Activated CD4-positive, alpha-beta T cell treated with anti-CD3 and anti-CD28 coated beads for 48 hours (primary cell): ENCODE measurements at regions not wholly inside any gene's neighbourhood (a gene's known extent, or its start where the extent isn't known, plus 50 kb on each side); places are given as distances from the start of the nearest gene placed in this dataset.

Experiments used
- DNase-seq: peaks from one replicate; pipeline ENCODE4 v3.0.0-alpha.2; 2020

GRCh38 chr15:95865330-95865739 lies 465.2 kb upstream of the NR2F2 start:
- no peak for DNase-seq

- DNase-seq: no peak
Measured at GRCh38 chr15:95866711-95867440, 463.6 kb upstream of the NR2F2 start.

- no peak for DNase-seq
Measured at GRCh38 chr15:95868450-95868849, 462.1 kb upstream of the NR2F2 start.

GRCh38 chr15:95868970-95869369 lies 461.5 kb upstream of the NR2F2 start:
- DNase-seq: no peak

- no peak for DNase-seq
Measured at GRCh38 chr15:95869920-95870319, 460.6 kb upstream of the NR2F2 start.

GRCh38 chr15:95872366-95872771 lies 458.1 kb upstream of the NR2F2 start:
- no peak for DNase-seq

GRCh38 chr15:95874637-95875036 lies 455.9 kb upstream of the NR2F2 start:
- DNase-seq: no peak

- no peak for DNase-seq
Measured at GRCh38 chr15:95875121-95875643, 455.3 kb upstream of the NR2F2 start.

GRCh38 chr15:95880031-95880570 lies 450.4 kb upstream of the NR2F2 start:
- no peak for DNase-seq

GRCh38 chr15:95880630-95881029 lies 449.9 kb upstream of the NR2F2 start:
- DNase-seq: no peak

- peak; percentile 4 for DNase-seq
Measured at GRCh38 chr15:95883064-95883463, 447.4 kb upstream of the NR2F2 start.

- no peak for DNase-seq
Measured at GRCh38 chr15:95884276-95884675, 446.2 kb upstream of the NR2F2 start.

- no peak for DNase-seq
Measured at GRCh38 chr15:95887666-95888390, 442.7 kb upstream of the NR2F2 start.

- DNase-seq: no peak
Measured at GRCh38 chr15:95888762-95889161, 441.7 kb upstream of the NR2F2 start.

- no peak for DNase-seq
Measured at GRCh38 chr15:95894407-95894956, 436.0 kb upstream of the NR2F2 start.

GRCh38 chr15:95895508-95895907 lies 435.0 kb upstream of the NR2F2 start:
- DNase-seq: no peak

GRCh38 chr15:95897651-95898050 lies 432.8 kb upstream of the NR2F2 start:
- DNase-seq: no peak

GRCh38 chr15:95898761-95899160 lies 431.7 kb upstream of the NR2F2 start:
- no peak for DNase-seq

GRCh38 chr15:95901271-95901670 lies 429.2 kb upstream of the NR2F2 start:
- DNase-seq: no peak

GRCh38 chr15:95902606-95903005 lies 427.9 kb upstream of the NR2F2 start:
- no peak for DNase-seq

GRCh38 chr15:95903352-95903751 lies 427.1 kb upstream of the NR2F2 start:
- no peak for DNase-seq

- DNase-seq: no peak
Measured at GRCh38 chr15:95910643-95911212, 419.8 kb upstream of the NR2F2 start.

GRCh38 chr15:95911570-95912279 lies 418.8 kb upstream of the NR2F2 start:
- no peak for DNase-seq
